AG09309 (cell line): ENCODE measurements at regions not wholly inside any gene's neighbourhood (a gene's known extent, or its start where the extent isn't known, plus 50 kb on each side); places are given as distances from the start of the nearest gene placed in this dataset.

Source experiments
- DNase-seq: peaks from one replicate; pipeline ENCODE4 v3.0.0-alpha.2; 2010; ENCODE audit warnings: low read depth
- H3K4me3 ChIP-seq: 2 replicates; pipeline ENCODE4 v1.5.1; 2011; ENCODE audit warnings: mild to moderate bottlenecking, low read depth, low read length, moderate library complexity; ENCODE audit not compliant: control insufficient read depth
- CTCF ChIP-seq: IDR thresholded peaks from 2 replicates; pipeline ENCODE4 v1.5.1; 2011; ENCODE audit warnings: mild to moderate bottlenecking, low read depth, low read length, inconsistent platforms; ENCODE audit not compliant: insufficient read depth, control insufficient read depth; ENCODE audit errors: missing control alignments

GRCh38 chr1:93023281-93023680 is 55.8 kb upstream of the MTF2 start:
- DNase-seq = no peak
- H3K4me3 ChIP-seq = no peak overlapping the region
- TF ChIP-seq CTCF = no peak

- no peak for DNase-seq
- H3K4me3 ChIP-seq = no peak overlapping the region
- TF ChIP-seq CTCF = no peak
Measured at GRCh38 chr1:93025572-93025971, 53.5 kb upstream of the MTF2 start.

GRCh38 chr1:93028542-93028941 is 50.5 kb upstream of the MTF2 start:
- TF ChIP-seq CTCF = no peak
- H3K4me3 ChIP-seq = no peak overlapping the region
- DNase-seq = no peak
